ENCODE measurements at regions not wholly inside any gene's neighbourhood (a gene's known extent, or its start where the extent isn't known, plus 50 kb on each side); places are given as distances from the start of the nearest gene placed in this dataset.

GRCh38 chr4:112759313-112759712 lies 122.4 kb downstream of the LARP7 start:
- no peaks in the 10 kb centered on the region for H3K9me3 ChIP-seq (replicated peaks in 1 of 3)
- no peaks in the 10 kb centered on the region for H3K4me1 ChIP-seq (replicated peaks in 1 of 2)
- no peak overlapping the region for H3K4me3 ChIP-seq
- no peak for DNase-seq
- H3K27ac ChIP-seq = no peak overlapping the region
- intact Hi-C loops (cut with DNase I) = no loop called here
- no peak for TF ChIP-seq POLR2A (IDR thresholded peaks at IDR 0.05)
- TF ChIP-seq, protein P1, sequence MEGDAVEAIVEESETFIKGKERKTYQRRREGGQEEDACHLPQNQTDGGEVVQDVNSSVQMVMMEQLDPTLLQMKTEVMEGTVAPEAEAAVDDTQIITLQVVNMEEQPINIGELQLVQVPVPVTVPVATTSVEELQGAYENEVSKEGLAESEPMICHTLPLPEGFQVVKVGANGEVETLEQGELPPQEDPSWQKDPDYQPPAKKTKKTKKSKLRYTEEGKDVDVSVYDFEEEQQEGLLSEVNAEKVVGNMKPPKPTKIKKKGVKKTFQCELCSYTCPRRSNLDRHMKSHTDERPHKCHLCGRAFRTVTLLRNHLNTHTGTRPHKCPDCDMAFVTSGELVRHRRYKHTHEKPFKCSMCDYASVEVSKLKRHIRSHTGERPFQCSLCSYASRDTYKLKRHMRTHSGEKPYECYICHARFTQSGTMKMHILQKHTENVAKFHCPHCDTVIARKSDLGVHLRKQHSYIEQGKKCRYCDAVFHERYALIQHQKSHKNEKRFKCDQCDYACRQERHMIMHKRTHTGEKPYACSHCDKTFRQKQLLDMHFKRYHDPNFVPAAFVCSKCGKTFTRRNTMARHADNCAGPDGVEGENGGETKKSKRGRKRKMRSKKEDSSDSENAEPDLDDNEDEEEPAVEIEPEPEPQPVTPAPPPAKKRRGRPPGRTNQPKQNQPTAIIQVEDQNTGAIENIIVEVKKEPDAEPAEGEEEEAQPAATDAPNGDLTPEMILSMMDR (IDR thresholded peaks at IDR 0.05) = no peak
- no peaks in the 10 kb centered on the region for H3K36me3 ChIP-seq (replicated peaks in 1 of 2)
- H3K27me3 ChIP-seq = no peaks in the 10 kb centered on the region
- 74 to 83% (median 77%) methylated on average over 4 of the region's 4 CpGs for WGBS, 4 donors

GRCh38 chr4:112765317-112765974 lies 128.5 kb downstream of the LARP7 start:
- H3K4me3 ChIP-seq = no peak overlapping the region
- H3K27ac ChIP-seq = no peak overlapping the region
- no peak for DNase-seq
- H3K4me1 ChIP-seq (replicated peaks in 1 of 2) = no peaks in the 10 kb centered on the region
- intact Hi-C loops (cut with DNase I) = loop anchor here in 1 of 2 donors (10.0 kb wide), 1 partner anchor 169 kb away; no protein-coding TSS in a partner anchor
- no peaks in the 10 kb centered on the region for H3K9me3 ChIP-seq (replicated peaks in 1 of 3)
- no peaks in the 10 kb centered on the region for H3K36me3 ChIP-seq (replicated peaks in 1 of 2)
- H3K27me3 ChIP-seq = no peaks in the 10 kb centered on the region
- no peak for TF ChIP-seq POLR2A (IDR thresholded peaks at IDR 0.05)
- TF ChIP-seq, protein P1 (IDR thresholded peaks at IDR 0.05) = peak in 4 of 6 experiments; percentile 28 to 42 (median 37)
- WGBS, 4 donors = 7 to 18% (median 13%) methylated on average over 5 of the region's 5 CpGs

- Histone ChIP-seq H3K4me1 (replicated peaks in 1 of 2) (no peaks in the 10 kb centered on the region), H3K4me3 (no peak overlapping the region), H3K27ac (no peak overlapping the region), H3K36me3 (replicated peaks in 1 of 2) (no peaks in the 10 kb centered on the region), H3K9me3 (replicated peaks in 1 of 3) (no peaks in the 10 kb centered on the region), H3K27me3 (no peaks in the 10 kb centered on the region)
- intact Hi-C loops (cut with DNase I) = loop anchor here in 1 of 2 donors (10.0 kb wide), 1 partner anchor 168 kb away; no protein-coding TSS in a partner anchor
- TF ChIP-seq POLR2A (IDR thresholded peaks at IDR 0.05) = no peak
- TF ChIP-seq, protein P1 (IDR thresholded peaks at IDR 0.05) = peak in 3 of 6 experiments; percentile 6 to 21 (median 16)
- 43 to 57% (median 45%) methylated on average over 3 of the region's 3 CpGs for WGBS, 4 donors
- DNase-seq = peak in 4 of 7 donors; percentile 9 to 27 (median 21)
Measured at GRCh38 chr4:112766422-112766821, 129.5 kb downstream of the LARP7 start.

- intact Hi-C loops (cut with DNase I) = loop anchor here in 1 of 2 donors (10.0 kb wide), 1 partner anchor 167 kb away; no protein-coding TSS in a partner anchor
- H3K4me1 ChIP-seq (replicated peaks in 1 of 2) = no peaks in the 10 kb centered on the region
- H3K36me3 ChIP-seq (replicated peaks in 1 of 2) = no peaks in the 10 kb centered on the region
- no peak for DNase-seq
- TF ChIP-seq POLR2A (IDR thresholded peaks at IDR 0.05) = no peak
- TF ChIP-seq, protein P1 (IDR thresholded peaks at IDR 0.05) = no peak
- no peaks in the 10 kb centered on the region for H3K9me3 ChIP-seq (replicated peaks in 1 of 3)
- 77 to 86% (median 83%) methylated on average over 6 of the region's 6 CpGs for WGBS, 4 donors
- no peaks in the 10 kb centered on the region for H3K27me3 ChIP-seq
- no peak overlapping the region for H3K27ac ChIP-seq
- H3K4me3 ChIP-seq = no peak overlapping the region
Measured at GRCh38 chr4:112767386-112767785, 130.4 kb downstream of the LARP7 start.

Data from adrenal gland (tissue), 9 donors.